Astrocyte (in vitro differentiated cells and primary cell): ENCODE measurements at regions not wholly inside any gene's neighbourhood (a gene's known extent, or its start where the extent isn't known, plus 50 kb on each side); places are given as distances from the start of the nearest gene placed in this dataset.

Experiments
- EZH2 ChIP-seq: IDR thresholded peaks from 2 replicates; pipeline ENCODE4 v1.6.1; 2012; ENCODE audit warnings: mild to moderate bottlenecking, low read length, inconsistent platforms; ENCODE audit not compliant: insufficient read depth
- TF ChIP-seq, protein P1 (sequence below): IDR thresholded peaks from 2 replicates; pipeline ENCODE4 v1.5.1; 2011; ENCODE audit warnings: low read depth, mild to moderate bottlenecking, inconsistent platforms, low read length, moderate library complexity; ENCODE audit not compliant: insufficient read depth

- TF ChIP-seq, protein P1, sequence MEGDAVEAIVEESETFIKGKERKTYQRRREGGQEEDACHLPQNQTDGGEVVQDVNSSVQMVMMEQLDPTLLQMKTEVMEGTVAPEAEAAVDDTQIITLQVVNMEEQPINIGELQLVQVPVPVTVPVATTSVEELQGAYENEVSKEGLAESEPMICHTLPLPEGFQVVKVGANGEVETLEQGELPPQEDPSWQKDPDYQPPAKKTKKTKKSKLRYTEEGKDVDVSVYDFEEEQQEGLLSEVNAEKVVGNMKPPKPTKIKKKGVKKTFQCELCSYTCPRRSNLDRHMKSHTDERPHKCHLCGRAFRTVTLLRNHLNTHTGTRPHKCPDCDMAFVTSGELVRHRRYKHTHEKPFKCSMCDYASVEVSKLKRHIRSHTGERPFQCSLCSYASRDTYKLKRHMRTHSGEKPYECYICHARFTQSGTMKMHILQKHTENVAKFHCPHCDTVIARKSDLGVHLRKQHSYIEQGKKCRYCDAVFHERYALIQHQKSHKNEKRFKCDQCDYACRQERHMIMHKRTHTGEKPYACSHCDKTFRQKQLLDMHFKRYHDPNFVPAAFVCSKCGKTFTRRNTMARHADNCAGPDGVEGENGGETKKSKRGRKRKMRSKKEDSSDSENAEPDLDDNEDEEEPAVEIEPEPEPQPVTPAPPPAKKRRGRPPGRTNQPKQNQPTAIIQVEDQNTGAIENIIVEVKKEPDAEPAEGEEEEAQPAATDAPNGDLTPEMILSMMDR: no peak
- TF ChIP-seq EZH2: no peak
Observed at GRCh38 chr17:59476413-59476812, 89.0 kb upstream of the DHX40 start.
